ENCODE measurements at regions not wholly inside any gene's neighbourhood (a gene's known extent, or its start where the extent isn't known, plus 50 kb on each side); places are given as distances from the start of the nearest gene placed in this dataset.
"Not testable (repeated sequence)": the region's sequence is repeated elsewhere in the genome, so short reads cannot be mapped to it uniquely, and the experiment has no call there.

DNA sequence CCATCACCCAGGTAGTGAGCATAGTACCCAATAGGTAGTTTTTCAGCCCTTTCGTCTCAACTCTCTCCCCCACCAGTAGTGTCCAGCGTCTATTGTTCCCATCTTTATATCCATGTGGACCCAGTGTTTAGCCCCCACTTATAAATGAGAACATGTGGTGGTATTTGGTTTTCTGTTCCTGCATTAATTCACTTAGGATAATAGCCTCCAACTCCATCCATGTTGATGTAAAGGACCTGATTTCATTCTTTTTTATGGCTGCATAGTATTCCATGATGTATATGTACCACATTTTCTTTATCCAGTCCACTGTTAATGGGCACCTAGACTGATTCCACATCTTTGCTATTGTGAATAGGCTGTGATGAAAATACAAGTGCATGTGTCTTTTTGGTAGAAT is 51.3 kb downstream of the NACA2 start:
- DNase-seq (ENCODE audit: insufficient read length, low spot score); FAIRE-seq: not testable (repeated sequence)

DNA sequence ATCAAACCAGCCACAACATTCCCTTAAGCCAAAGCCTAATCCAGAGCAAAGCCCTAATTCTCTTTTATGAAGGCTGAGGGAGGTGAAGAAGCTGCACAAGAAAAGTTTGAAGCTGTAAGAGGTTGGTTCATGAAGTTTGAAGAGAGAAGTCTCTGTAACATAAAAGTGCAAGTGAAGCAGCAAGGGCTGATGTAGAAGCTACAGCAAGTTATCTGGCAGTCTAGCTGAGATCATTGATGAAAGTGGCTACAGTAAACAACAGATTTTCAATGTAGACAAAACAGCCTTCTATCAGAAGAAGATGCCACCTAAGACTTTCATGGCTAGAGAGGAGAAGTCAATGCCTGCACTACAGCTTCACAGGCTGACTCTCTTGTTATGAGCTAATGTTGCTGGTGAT is 52.5 kb downstream of the NACA2 start:
- DNase-seq (ENCODE audit: insufficient read length, low spot score) (no peak), FAIRE-seq (no peak)
- TF ChIP-seq TAF1 (IDR thresholded peaks at IDR 0.05; ENCODE audit: low read depth, low read length): no peak
- TF ChIP-seq PAX5 (IDR thresholded peaks at IDR 0.05; ENCODE audit: insufficient read depth, low read length, severe bottlenecking): no peak
- TF ChIP-seq POLR2A (IDR thresholded peaks at IDR 0.05; ENCODE audit: low read depth, low read length): no peak
- no peak for TF ChIP-seq POU2F2 (IDR thresholded peaks at IDR 0.05; ENCODE audit: low read depth, low read length)
- TF ChIP-seq SPI1 (IDR thresholded peaks at IDR 0.05; ENCODE audit: low read depth, low read length): no peak
- TF ChIP-seq POLR2AphosphoS5 (IDR thresholded peaks at IDR 0.05; ENCODE audit: low read depth, low read length): no peak

DNA sequence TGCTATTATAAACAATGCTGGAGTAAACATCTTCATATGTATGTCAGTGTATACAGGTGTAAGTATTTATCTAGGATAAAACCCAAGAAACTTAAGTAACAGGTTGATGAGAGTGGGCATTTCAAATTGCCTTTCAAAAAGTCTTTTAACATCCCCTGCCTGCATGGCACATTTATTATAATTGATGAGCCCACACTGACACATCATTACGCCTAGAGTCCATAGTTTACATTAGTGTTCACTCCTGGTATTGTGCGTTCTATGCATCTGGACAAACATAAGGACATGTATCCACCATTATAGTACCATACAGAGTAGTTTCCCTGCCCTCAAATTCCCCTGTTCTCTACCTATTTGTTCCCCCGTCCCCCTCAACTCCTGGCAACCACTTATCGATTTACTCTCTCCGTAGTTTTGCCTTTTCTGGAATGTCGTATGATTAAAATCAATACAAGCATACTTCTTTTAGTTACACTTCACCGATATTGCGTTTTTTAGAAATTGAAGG is 53.7 kb downstream of the NACA2 start:
- DNase-seq (ENCODE audit: insufficient read length, low spot score): no peak
- FAIRE-seq: no peak
- TF ChIP-seq POLR2A (IDR thresholded peaks at IDR 0.05; ENCODE audit: low read depth, low read length): no peak
- no peak for TF ChIP-seq POU2F2 (IDR thresholded peaks at IDR 0.05; ENCODE audit: low read depth, low read length)
- TF ChIP-seq PAX5 (IDR thresholded peaks at IDR 0.05; ENCODE audit: insufficient read depth, low read length, severe bottlenecking): no peak
- TF ChIP-seq SPI1 (IDR thresholded peaks at IDR 0.05; ENCODE audit: low read depth, low read length): no peak
- TF ChIP-seq TAF1 (IDR thresholded peaks at IDR 0.05; ENCODE audit: low read depth, low read length): no peak
- TF ChIP-seq POLR2AphosphoS5 (IDR thresholded peaks at IDR 0.05; ENCODE audit: low read depth, low read length): no peak

DNA sequence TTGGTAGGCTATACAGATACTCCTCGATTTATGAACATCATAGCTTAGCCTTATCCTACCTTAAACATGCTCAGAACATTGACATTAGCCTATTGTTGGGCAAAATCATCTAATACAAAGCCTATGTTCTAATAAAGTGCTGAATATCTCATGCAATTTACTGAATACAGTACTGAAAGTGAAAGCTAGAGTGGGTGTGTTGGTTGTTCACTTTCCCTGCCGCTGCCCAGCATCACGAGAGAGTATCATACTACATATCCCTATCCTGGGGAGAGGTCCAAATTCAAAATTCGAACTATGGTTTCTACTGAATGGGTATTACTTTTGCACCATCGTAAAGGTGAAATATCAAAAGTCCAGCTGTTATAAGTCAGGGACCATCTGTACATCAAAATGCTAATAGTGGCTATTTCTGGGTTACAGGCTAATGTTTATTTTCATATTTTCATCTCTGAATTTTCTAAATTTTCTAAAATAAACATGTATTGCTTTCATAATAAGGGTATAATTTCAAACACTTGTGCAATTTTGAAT is 54.5 kb downstream of the NACA2 start:
- TF ChIP-seq POU2F2 (IDR thresholded peaks at IDR 0.05; ENCODE audit: low read depth, low read length): no peak
- TF ChIP-seq POLR2AphosphoS5 (IDR thresholded peaks at IDR 0.05; ENCODE audit: low read depth, low read length): no peak
- no peak for TF ChIP-seq PAX5 (IDR thresholded peaks at IDR 0.05; ENCODE audit: insufficient read depth, low read length, severe bottlenecking)
- TF ChIP-seq POLR2A (IDR thresholded peaks at IDR 0.05; ENCODE audit: low read depth, low read length): no peak
- TF ChIP-seq TAF1 (IDR thresholded peaks at IDR 0.05; ENCODE audit: low read depth, low read length): no peak
- no peak for TF ChIP-seq SPI1 (IDR thresholded peaks at IDR 0.05; ENCODE audit: low read depth, low read length)
- no peak for DNase-seq (ENCODE audit: insufficient read length, low spot score)
- FAIRE-seq: peak; percentile 57
